Activated CD4-positive, alpha-beta T cell treated with anti-CD3 and anti-CD28 coated beads, Interleukin-2, amount 10 ng/mL, durations not matched to agents 7 days and 5 days (primary cell): ENCODE measurements at regions not wholly inside any gene's neighbourhood (a gene's known extent, or its start where the extent isn't known, plus 50 kb on each side); places are given as distances from the start of the nearest gene placed in this dataset.
"Not testable (repeated sequence)": the region's sequence is repeated elsewhere in the genome, so short reads cannot be mapped to it uniquely, and the experiment has no call there.

ENCODE experiments used
- CTCF ChIA-PET: fragments of 350-600 bp; sonication (Branson Sonifier 250); formaldehyde crosslinking; loops from one replicate; lab custom pipeline; 2021; ENCODE audit warnings: antibody characterized with exemption; lab: Charles Lee
- POLR2A ChIA-PET: fragments of 350-600 bp; sonication (Branson Sonifier 250); formaldehyde crosslinking; loops from one replicate; lab custom pipeline; 2021; ENCODE audit warnings: antibody characterized with exemption; lab: Charles Lee
- DNase-seq: peaks from one replicate; pipeline ENCODE4 v3.0.0-alpha.2; 2020
- H3K27ac Mint-ChIP-seq: one replicate; pipeline ENCODE4 v1.8.0; 2021; ENCODE audit warnings: mild to moderate bottlenecking, moderate library complexity, mixed read lengths
- H3K27me3 Mint-ChIP-seq: one replicate; pipeline ENCODE4 v1.8.0; 2021; ENCODE audit warnings: mixed read lengths
- H3K36me3 Mint-ChIP-seq: one replicate; pipeline ENCODE4 v1.8.0; 2021; ENCODE audit warnings: low read depth, mixed read lengths
- H3K4me1 Mint-ChIP-seq: one replicate; pipeline ENCODE4 v1.8.0; 2021; ENCODE audit warnings: mixed read lengths
- H3K4me3 Mint-ChIP-seq: one replicate; pipeline ENCODE4 v1.8.0; 2021; ENCODE audit warnings: mild to moderate bottlenecking, moderate library complexity, mixed read lengths
- H3K9me3 Mint-ChIP-seq: one replicate; pipeline ENCODE4 v1.8.0; 2021; ENCODE audit warnings: mixed read lengths

GRCh38 chr10:45511926-45512325 lies 137.9 kb downstream of the ALOX5 start:
- DNase-seq, H3K27ac Mint-ChIP-seq, H3K9me3 Mint-ChIP-seq, H3K4me1 Mint-ChIP-seq, H3K36me3 Mint-ChIP-seq, H3K27me3 Mint-ChIP-seq, POLR2A ChIA-PET, H3K4me3 Mint-ChIP-seq, CTCF ChIA-PET: not testable (repeated sequence)

- H3K27ac Mint-ChIP-seq: no peak overlapping the region
- H3K27me3 Mint-ChIP-seq: no peaks in the 10 kb centered on the region
- ChIA-PET POLR2A (no interaction called here), CTCF (interaction anchor here (1.2 to 1.5 kb wide), 2 partner anchors 9 to 16 kb away, joined by 3 to 4 read pairs; no protein-coding TSS in a partner anchor)
- H3K9me3 Mint-ChIP-seq: no peaks in the 10 kb centered on the region
- H3K36me3 Mint-ChIP-seq: peaks cover 3% of the 10 kb centered on the region
- no peak for DNase-seq
- no peaks in the 10 kb centered on the region for H3K4me1 Mint-ChIP-seq
- no peak overlapping the region for H3K4me3 Mint-ChIP-seq
Measured at GRCh38 chr10:45509491-45509890, 135.5 kb downstream of the ALOX5 start.

- no peak overlapping the region for H3K4me3 Mint-ChIP-seq
- H3K36me3 Mint-ChIP-seq: no peaks in the 10 kb centered on the region
- no peaks in the 10 kb centered on the region for H3K9me3 Mint-ChIP-seq
- H3K4me1 Mint-ChIP-seq: no peaks in the 10 kb centered on the region
- no peak for DNase-seq
- POLR2A ChIA-PET: no interaction called here
- CTCF ChIA-PET: no interaction called here
- H3K27me3 Mint-ChIP-seq: no peaks in the 10 kb centered on the region
- H3K27ac Mint-ChIP-seq: no peak overlapping the region
Measured at GRCh38 chr10:45505311-45505710, 131.3 kb downstream of the ALOX5 start.

GRCh38 chr10:45502458-45502857 lies 128.4 kb downstream of the ALOX5 start:
- no peak overlapping the region for H3K4me3 Mint-ChIP-seq
- CTCF ChIA-PET: no interaction called here

GRCh38 chr10:45501791-45502190 lies 127.8 kb downstream of the ALOX5 start:
- Mint-ChIP-seq H3K4me1 (no peaks in the 10 kb centered on the region), H3K27me3 (no peaks in the 10 kb centered on the region)

More at GRCh38 chr10:45502458-45502857, 128.4 kb downstream of the ALOX5 start:
- no peaks in the 10 kb centered on the region for H3K9me3 Mint-ChIP-seq
- no peak overlapping the region for H3K27ac Mint-ChIP-seq
- POLR2A ChIA-PET: no interaction called here
- no peaks in the 10 kb centered on the region for H3K4me1 Mint-ChIP-seq
- no peak for DNase-seq
- peaks cover under 1% of the 10 kb centered on the region for H3K36me3 Mint-ChIP-seq
- H3K27me3 Mint-ChIP-seq: no peaks in the 10 kb centered on the region

GRCh38 chr10:45500798-45501197 lies 126.8 kb downstream of the ALOX5 start:
- peaks cover 7% of the 10 kb centered on the region for H3K9me3 Mint-ChIP-seq
- peaks cover under 1% of the 10 kb centered on the region for H3K4me1 Mint-ChIP-seq
- peaks cover 6% of the 10 kb centered on the region for H3K36me3 Mint-ChIP-seq
- H3K4me3 Mint-ChIP-seq: no peak overlapping the region
- ChIA-PET CTCF (interaction anchor here (0.7 kb wide), 1 partner anchor 8 kb away, joined by 3 read pairs; no protein-coding TSS in a partner anchor), POLR2A (no interaction called here)
- no peaks in the 10 kb centered on the region for H3K27me3 Mint-ChIP-seq
- no peak for DNase-seq
- H3K27ac Mint-ChIP-seq: no peak overlapping the region

More at GRCh38 chr10:45501791-45502190, 127.8 kb downstream of the ALOX5 start:
- H3K9me3 Mint-ChIP-seq: peaks cover 5% of the 10 kb centered on the region
- no peak overlapping the region for H3K27ac Mint-ChIP-seq
- peaks cover 5% of the 10 kb centered on the region for H3K36me3 Mint-ChIP-seq
- POLR2A ChIA-PET: no interaction called here
- no peak for DNase-seq
- CTCF ChIA-PET: no interaction called here
- H3K4me3 Mint-ChIP-seq: no peak overlapping the region

GRCh38 chr10:45500304-45500703 lies 126.3 kb downstream of the ALOX5 start:
- no peak overlapping the region for H3K27ac Mint-ChIP-seq
- ChIA-PET CTCF (interaction anchor here (0.7 kb wide), 1 partner anchor 7 kb away, joined by 3 read pairs; no protein-coding TSS in a partner anchor), POLR2A (no interaction called here)
- peaks cover 11% of the 10 kb centered on the region for H3K9me3 Mint-ChIP-seq
- H3K4me3 Mint-ChIP-seq: no peak overlapping the region
- DNase-seq: no peak
- H3K36me3 Mint-ChIP-seq: peaks cover 10% of the 10 kb centered on the region
- no peaks in the 10 kb centered on the region for H3K27me3 Mint-ChIP-seq
- peaks cover 4% of the 10 kb centered on the region for H3K4me1 Mint-ChIP-seq

- H3K27ac Mint-ChIP-seq: no peak overlapping the region
- H3K4me1 Mint-ChIP-seq: peaks cover 5% of the 10 kb centered on the region
- no peaks in the 10 kb centered on the region for H3K27me3 Mint-ChIP-seq
- no peak for DNase-seq
- H3K36me3 Mint-ChIP-seq: peaks cover 15% of the 10 kb centered on the region
- CTCF ChIA-PET: interaction anchor here (2.0 kb wide), 1 partner anchor 30 kb away, joined by 5 read pairs; no protein-coding TSS in a partner anchor
- peaks cover 24% of the 10 kb centered on the region for H3K9me3 Mint-ChIP-seq
- POLR2A ChIA-PET: no interaction called here
- H3K4me3 Mint-ChIP-seq: no peak overlapping the region
Measured at GRCh38 chr10:45495438-45496152, 121.6 kb downstream of the ALOX5 start.
